Small intestine (tissue), 7 donors: ENCODE measurements at regions not wholly inside any gene's neighbourhood (a gene's known extent, or its start where the extent isn't known, plus 50 kb on each side); places are given as distances from the start of the nearest gene placed in this dataset.
A peak's percentile ranks its signal among the peaks of the same experiment; 100 is the strongest.

ENCODE experiments used
- DNase-seq, 2 donors: peaks; one replicate each; pipeline versions ENCODE4 v3.0.0 to v3.0.0-alpha.2; 2013
- FAIRE-seq: peaks from 2 replicates; lab custom pipeline; 2012; peaks lifted over from hg19 to GRCh38; lab: Jason Lieb, UNC
- H3K27ac ChIP-seq, 3 donors: one replicate each; pipeline ENCODE4 v1.5.1; 2013; ENCODE audit warnings: low read length in 2 of 3, mild to moderate bottlenecking in 2 of 3, control low read depth in 1 of 3, inconsistent platforms in 1 of 3, low read depth in 1 of 3, moderate library complexity in 1 of 3
- H3K27me3 ChIP-seq, 3 donors: one replicate each; pipeline ENCODE4 v1.6.1; 2013; ENCODE audit warnings: low read length in 3 of 3, inconsistent platforms in 1 of 3; ENCODE audit not compliant: control insufficient read depth in 3 of 3, insufficient read depth in 3 of 3
- H3K36me3 ChIP-seq, 3 donors: one replicate each; pipeline ENCODE4 v1.6.1; 2013; ENCODE audit warnings: low read length in 3 of 3, inconsistent platforms in 1 of 3, low read depth in 1 of 3, mild to moderate bottlenecking in 1 of 3, moderate library complexity in 1 of 3; ENCODE audit not compliant: control insufficient read depth in 3 of 3, insufficient read depth in 2 of 3
- H3K4me1 ChIP-seq, 3 donors: one replicate each; pipeline ENCODE4 v1.6.1; 2013; ENCODE audit warnings: low read length in 2 of 3, inconsistent platforms in 1 of 3, low read depth in 1 of 3, mild to moderate bottlenecking in 1 of 3, moderate library complexity in 1 of 3; ENCODE audit not compliant: control insufficient read depth in 3 of 3, insufficient read depth in 2 of 3
- H3K4me3 ChIP-seq, 3 donors: one replicate each; pipeline ENCODE4 v1.5.1; 2013; ENCODE audit warnings: low read length in 3 of 3, control low read depth in 1 of 3, inconsistent platforms in 1 of 3, low read depth in 1 of 3, mild to moderate bottlenecking in 1 of 3, moderate library complexity in 1 of 3
- H3K9me3 ChIP-seq, 2 donors: one replicate each; pipeline ENCODE4 v1.6.1; 2013; ENCODE audit warnings: low read depth in 1 of 2, low read length in 1 of 2; ENCODE audit not compliant: control insufficient read depth in 2 of 2, insufficient read depth in 1 of 2
- WGBS, 3 donors: extraction: QIAGEN DNeasy Blood & Tissue Kit; methylation state at CpG; one replicate each; pipeline ENCODE4 v1.1.7; 2013; 5-methylcytosine and 5-hydroxymethylcytosine counted together
- donor health status: healthy with polysubstance abuse.
- donor health status: control.
- donor health status: control.
- donor health status: Bipolar disorder and iron deficiency.
- donor health status: healthy.

GRCh38 chr10:127610816-127611215 lies 61.7 kb downstream of the NPS start:
- FAIRE-seq (no peak), DNase-seq (no peak)
- 57 to 78% (median 76%) methylated on average over 1 of the region's 1 CpG for WGBS, 3 donors
- Histone ChIP-seq H3K4me1 (no peaks in the 10 kb centered on the region), H3K4me3 (no peak overlapping the region), H3K9me3 (no peaks in the 10 kb centered on the region), H3K27ac (no peak overlapping the region), H3K36me3 (no peaks in the 10 kb centered on the region), H3K27me3 (no peaks in the 10 kb centered on the region)

GRCh38 chr10:127614484-127615017 lies 65.4 kb downstream of the NPS start:
- Histone ChIP-seq H3K4me3 (no peak overlapping the region), H3K9me3 (no peaks in the 10 kb centered on the region), H3K4me1 (no peaks in the 10 kb centered on the region), H3K36me3 (no peaks in the 10 kb centered on the region), H3K27ac (no peak overlapping the region), H3K27me3 (no peaks in the 10 kb centered on the region)
- DNase-seq = no peak
- no peak for FAIRE-seq
- WGBS, 3 donors = 56 to 70% (median 64%) methylated on average over 7 of the region's 7 CpGs

- 65 to 85% (median 84%) methylated on average over 3 of the region's 3 CpGs for WGBS, 3 donors
- no peaks in the 10 kb centered on the region for H3K36me3 ChIP-seq
- FAIRE-seq = no peak
- no peak overlapping the region for H3K4me3 ChIP-seq
- H3K27ac ChIP-seq = no peak overlapping the region
- no peak for DNase-seq
- no peaks in the 10 kb centered on the region for H3K9me3 ChIP-seq
- H3K4me1 ChIP-seq = no peaks in the 10 kb centered on the region
- no peaks in the 10 kb centered on the region for H3K27me3 ChIP-seq
Measured at GRCh38 chr10:127618797-127619196, 69.7 kb downstream of the NPS start.

- H3K36me3 ChIP-seq = no peaks in the 10 kb centered on the region
- H3K4me1 ChIP-seq = no peaks in the 10 kb centered on the region
- WGBS, 3 donors = 61 to 74% (median 69%) methylated on average over 5 of the region's 5 CpGs
- no peaks in the 10 kb centered on the region for H3K27me3 ChIP-seq
- no peaks in the 10 kb centered on the region for H3K9me3 ChIP-seq
- DNase-seq = no peak
- no peak for FAIRE-seq
- no peak overlapping the region for H3K27ac ChIP-seq
- H3K4me3 ChIP-seq = no peak overlapping the region
Measured at GRCh38 chr10:127619546-127620325, 70.6 kb downstream of the NPS start.

- Histone ChIP-seq H3K4me1 (no peaks in the 10 kb centered on the region), H3K36me3 (no peaks in the 10 kb centered on the region), H3K27ac (no peak overlapping the region), H3K27me3 (no peaks in the 10 kb centered on the region), H3K9me3 (peaks cover 0 to 30% of the 10 kb centered on the region in 2 donors), H3K4me3 (no peak overlapping the region)
- DNase-seq (no peak), FAIRE-seq (peak; percentile 10)
- 96 to 97% (median 97%) methylated on average over 2 of the region's 2 CpGs for WGBS, 3 donors
Measured at GRCh38 chr10:127635882-127636281, 86.8 kb downstream of the NPS start.

- no peaks in the 10 kb centered on the region for H3K4me1 ChIP-seq
- H3K4me3 ChIP-seq = no peak overlapping the region
- FAIRE-seq (no peak), DNase-seq (no peak)
- 81 to 83% (median 82%) methylated on average over 3 of the region's 3 CpGs for WGBS, 3 donors
- H3K36me3 ChIP-seq = no peaks in the 10 kb centered on the region
- H3K27ac ChIP-seq = no peak overlapping the region
- H3K9me3 ChIP-seq = no peaks in the 10 kb centered on the region
- no peaks in the 10 kb centered on the region for H3K27me3 ChIP-seq
Measured at GRCh38 chr10:127648885-127649284, 88.1 kb upstream of the FOXI2 start.

GRCh38 chr10:127649642-127650041 lies 87.3 kb upstream of the FOXI2 start:
- 42 to 53% (median 46%) methylated on average over 6 of the region's 6 CpGs for WGBS, 3 donors
- Histone ChIP-seq H3K27me3 (peaks cover 0 to 2% (median 0%) of the 10 kb centered on the region in 3 donors), H3K4me3 (no peak overlapping the region), H3K27ac (no peak overlapping the region), H3K9me3 (no peaks in the 10 kb centered on the region), H3K4me1 (no peaks in the 10 kb centered on the region), H3K36me3 (no peaks in the 10 kb centered on the region)
- FAIRE-seq (no peak), DNase-seq (peak in 1 of 2 donors; percentile 11)

- WGBS, 3 donors = 45 to 59% (median 53%) methylated on average over 1 of the region's 1 CpG
- Histone ChIP-seq H3K27ac (no peak overlapping the region), H3K36me3 (no peaks in the 10 kb centered on the region), H3K9me3 (no peaks in the 10 kb centered on the region), H3K4me3 (no peak overlapping the region), H3K27me3 (peaks cover 0 to 4% (median 0%) of the 10 kb centered on the region in 3 donors), H3K4me1 (no peaks in the 10 kb centered on the region)
- FAIRE-seq (no peak), DNase-seq (no peak)
Measured at GRCh38 chr10:127657056-127657455, 79.9 kb upstream of the FOXI2 start.
